Naive B cell (primary cell): ENCODE measurements at regions not wholly inside any gene's neighbourhood (a gene's known extent, or its start where the extent isn't known, plus 50 kb on each side); places are given as distances from the start of the nearest gene placed in this dataset.

Source experiments
- ATAC-seq, 2 donors: fragments of 150-1000 bp; cut with Tn5 transposase; 2 replicates each; pipeline ENCODE4 v1.10.0; 2021; ENCODE audit warnings: low read depth in 2 of 2, mild to moderate bottlenecking in 2 of 2, moderate library complexity in 2 of 2
- DNase-seq: peaks from one replicate; pipeline ENCODE4 v3.0.0; 2022
- H3K27ac Mint-ChIP-seq, 6 donors: one replicate each; pipeline ENCODE4 v1.8.0; 2020 to 2022; ENCODE audit warnings: mild to moderate bottlenecking in 6 of 6, mixed read lengths in 6 of 6, moderate library complexity in 5 of 6, inconsistent platforms in 2 of 6
- H3K27me3 Mint-ChIP-seq, 3 donors: one replicate each; pipeline ENCODE4 v1.8.0; 2021 to 2022; ENCODE audit warnings: mixed read lengths in 3 of 3, mild to moderate bottlenecking in 1 of 3
- H3K36me3 Mint-ChIP-seq, 2 donors: one replicate each; pipeline ENCODE4 v1.8.0; 2020 to 2022; ENCODE audit warnings: mixed read lengths in 2 of 2, inconsistent platforms in 1 of 2, mild to moderate bottlenecking in 1 of 2
- H3K4me1 Mint-ChIP-seq, 3 donors: one replicate each; pipeline ENCODE4 v1.8.0; 2020 to 2022; ENCODE audit warnings: mixed read lengths in 3 of 3, inconsistent platforms in 1 of 3, mild to moderate bottlenecking in 1 of 3, moderate library complexity in 1 of 3
- H3K4me3 Mint-ChIP-seq, 8 donors: one replicate each; pipeline ENCODE4 v1.8.0; 2020 to 2022; ENCODE audit warnings: mild to moderate bottlenecking in 8 of 8, mixed read lengths in 8 of 8, moderate library complexity in 8 of 8, inconsistent platforms in 2 of 8
- H3K9me3 Mint-ChIP-seq, 7 donors: one replicate each; pipeline ENCODE4 v1.8.0; 2020 to 2022; ENCODE audit warnings: mixed read lengths in 7 of 7, mild to moderate bottlenecking in 5 of 7, inconsistent platforms in 2 of 7, moderate library complexity in 1 of 7

DNA sequence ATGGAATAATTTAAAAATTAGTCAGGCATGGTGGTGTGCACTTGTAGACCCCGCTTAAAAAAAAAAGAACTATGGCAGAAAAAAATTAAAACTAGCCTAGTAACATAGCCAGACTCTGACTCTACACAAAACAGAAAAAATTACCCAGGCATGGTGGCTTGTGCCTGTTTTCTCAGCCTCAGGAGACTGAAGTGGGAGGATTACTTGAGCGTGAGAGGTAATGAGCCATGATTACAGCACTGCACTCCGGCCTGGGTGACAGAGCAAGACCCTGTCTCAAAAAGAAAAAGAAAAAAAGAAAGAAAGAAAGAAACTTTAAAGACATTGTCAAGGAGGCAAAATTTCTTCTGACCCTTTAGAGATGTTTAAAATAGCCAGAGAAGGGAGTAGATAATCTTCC, 109.0 kb upstream of the TMEM106B start:
- ATAC-seq: no peak
- Mint-ChIP-seq H3K27me3 (peaks cover 0 to 4% (median 0%) of the 10 kb centered on the region in 3 donors), H3K27ac (no peak overlapping the region), H3K9me3 (peaks cover 0 to 9% (median 0%) of the 10 kb centered on the region in 7 donors), H3K4me1 (no peaks in the 10 kb centered on the region), H3K36me3 (no peaks in the 10 kb centered on the region), H3K4me3 (no peak overlapping the region)
- DNase-seq: no peak

DNA sequence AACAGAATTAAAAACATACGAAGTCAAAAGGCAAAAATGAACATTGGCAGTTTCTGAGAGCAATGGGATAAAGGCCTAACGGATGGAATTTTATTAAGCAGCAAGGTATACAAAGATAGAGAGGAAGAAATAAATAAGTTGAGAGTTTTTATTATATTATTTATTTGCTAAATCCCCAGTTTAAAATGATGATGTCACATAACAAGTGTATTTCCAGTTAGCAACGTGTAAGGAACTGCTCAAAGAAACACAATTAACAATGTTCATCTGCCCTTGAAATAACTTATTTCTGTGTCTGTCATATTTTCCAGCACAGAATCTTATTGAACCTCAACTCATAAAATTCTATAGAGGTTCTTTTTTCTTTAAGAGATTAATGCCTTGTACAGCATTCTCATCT, 108.6 kb upstream of the TMEM106B start:
- Mint-ChIP-seq H3K27me3 (peaks cover 0 to 4% (median 0%) of the 10 kb centered on the region in 3 donors), H3K4me3 (no peak overlapping the region), H3K9me3 (peaks cover 0 to 9% (median 0%) of the 10 kb centered on the region in 7 donors), H3K27ac (no peak overlapping the region), H3K36me3 (no peaks in the 10 kb centered on the region), H3K4me1 (no peaks in the 10 kb centered on the region)
- ATAC-seq (no peak), DNase-seq (no peak)

- ATAC-seq (no peak), DNase-seq (no peak)
- Mint-ChIP-seq H3K4me3 (no peak overlapping the region), H3K27me3 (peaks cover 1 to 9% (median 3%) of the 10 kb centered on the region in 3 donors), H3K4me1 (no peaks in the 10 kb centered on the region), H3K9me3 (peaks cover 0 to 9% (median 0%) of the 10 kb centered on the region in 7 donors), H3K36me3 (no peaks in the 10 kb centered on the region), H3K27ac (no peak overlapping the region)
These were observed 107.1 kb upstream of the TMEM106B start for GRCh38 chr7:12103948-12104347.

DNA sequence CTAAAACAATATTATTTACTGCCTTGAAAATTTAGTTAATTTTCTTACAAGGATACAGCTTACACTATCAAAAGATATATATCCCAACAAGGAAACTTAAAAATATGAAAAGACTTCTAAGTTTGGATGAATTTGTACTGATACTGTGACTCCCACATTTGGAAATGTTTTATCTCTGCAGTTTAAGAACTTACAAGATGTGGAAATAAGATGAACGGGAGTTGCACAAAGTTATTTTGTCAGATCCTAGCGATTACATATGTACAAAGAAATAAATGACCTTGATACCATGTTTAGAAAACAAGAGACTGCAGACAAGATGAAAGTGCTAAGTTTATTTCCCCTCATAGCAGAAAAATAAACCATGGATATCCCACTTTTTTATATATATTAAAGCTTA, 103.7 kb upstream of the TMEM106B start:
- H3K27me3 Mint-ChIP-seq: peaks cover 17 to 29% (median 28%) of the 10 kb centered on the region in 3 donors
- H3K4me1 Mint-ChIP-seq: peaks cover 0 to 9% (median 2%) of the 10 kb centered on the region in 3 donors
- ATAC-seq: no peak
- no peak overlapping the region for H3K27ac Mint-ChIP-seq
- no peaks in the 10 kb centered on the region for H3K9me3 Mint-ChIP-seq
- DNase-seq: no peak
- H3K4me3 Mint-ChIP-seq: no peak overlapping the region
- H3K36me3 Mint-ChIP-seq: no peaks in the 10 kb centered on the region

GRCh38 chr7:12107841-12108254, 103.2 kb upstream of the TMEM106B start:
- H3K4me3 Mint-ChIP-seq: no peak overlapping the region
- DNase-seq (no peak), ATAC-seq (no peak)
- H3K9me3 Mint-ChIP-seq: no peaks in the 10 kb centered on the region
- H3K27ac Mint-ChIP-seq: peak overlapping the region in 1 of 6 donors; percentile 38
- peaks cover 20 to 34% (median 32%) of the 10 kb centered on the region in 3 donors for H3K27me3 Mint-ChIP-seq
- H3K36me3 Mint-ChIP-seq: no peaks in the 10 kb centered on the region
- peaks cover 0 to 9% (median 2%) of the 10 kb centered on the region in 3 donors for H3K4me1 Mint-ChIP-seq

DNA sequence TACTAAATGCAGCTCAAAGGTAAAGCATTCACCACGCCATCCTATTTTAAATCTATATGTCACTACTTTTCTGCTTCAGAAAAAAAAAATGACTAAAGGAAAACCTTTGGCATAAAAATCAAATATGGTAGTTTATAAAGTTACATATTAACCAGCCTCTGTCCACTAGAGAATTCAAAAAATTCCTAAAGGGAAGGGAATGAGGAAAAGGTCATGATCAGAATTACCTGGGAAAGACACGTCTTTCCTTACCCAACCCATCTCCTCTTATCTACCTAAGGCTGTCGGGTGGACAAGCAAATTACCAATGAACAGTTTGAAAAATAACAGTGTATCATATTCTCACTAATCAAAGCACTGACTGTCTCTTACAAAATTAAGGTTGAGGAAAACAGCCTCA, 100.7 kb upstream of the TMEM106B start:
- H3K9me3 Mint-ChIP-seq: no peaks in the 10 kb centered on the region
- H3K4me3 Mint-ChIP-seq: no peak overlapping the region
- ATAC-seq (no peak), DNase-seq (no peak)
- no peak overlapping the region for H3K27ac Mint-ChIP-seq
- peaks cover 0 to 9% (median 2%) of the 10 kb centered on the region in 3 donors for H3K4me1 Mint-ChIP-seq
- no peaks in the 10 kb centered on the region for H3K36me3 Mint-ChIP-seq
- H3K27me3 Mint-ChIP-seq: peaks cover 27 to 43% (median 40%) of the 10 kb centered on the region in 3 donors

GRCh38 chr7:12111422-12112405, 99.4 kb upstream of the TMEM106B start:
- H3K9me3 Mint-ChIP-seq: no peaks in the 10 kb centered on the region
- no peak overlapping the region for H3K4me3 Mint-ChIP-seq
- peaks cover 32 to 43% (median 40%) of the 10 kb centered on the region in 3 donors for H3K27me3 Mint-ChIP-seq
- no peak overlapping the region for H3K27ac Mint-ChIP-seq
- ATAC-seq: no peak
- DNase-seq: no peak
- H3K4me1 Mint-ChIP-seq: peaks cover 0 to 9% (median 2%) of the 10 kb centered on the region in 3 donors
- no peaks in the 10 kb centered on the region for H3K36me3 Mint-ChIP-seq

DNA sequence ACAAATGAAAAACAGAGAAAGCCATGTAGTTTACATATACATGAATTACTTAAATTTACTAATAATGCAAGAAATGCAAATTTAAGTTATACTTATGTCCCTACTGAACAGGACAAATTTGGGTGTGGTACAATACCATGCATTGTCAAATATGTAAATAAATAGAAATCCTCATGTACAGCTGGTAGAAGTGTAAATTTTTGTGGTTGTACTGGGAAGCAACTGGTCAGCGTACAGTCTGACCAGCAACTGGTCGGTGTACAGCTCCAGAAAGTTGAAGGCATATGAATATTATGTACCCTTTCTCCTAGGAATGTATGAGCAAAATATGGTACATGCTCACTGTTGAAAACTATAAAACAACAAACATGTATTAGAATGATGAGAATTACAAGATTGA, 93.9 kb upstream of the TMEM106B start:
- peaks cover 0 to under 1% (median 0%) of the 10 kb centered on the region in 7 donors for H3K9me3 Mint-ChIP-seq
- H3K27me3 Mint-ChIP-seq: peaks cover 15 to 19% (median 15%) of the 10 kb centered on the region in 3 donors
- ATAC-seq (no peak), DNase-seq (no peak)
- H3K27ac Mint-ChIP-seq: no peak overlapping the region
- no peaks in the 10 kb centered on the region for H3K4me1 Mint-ChIP-seq
- no peak overlapping the region for H3K4me3 Mint-ChIP-seq
- H3K36me3 Mint-ChIP-seq: no peaks in the 10 kb centered on the region

- ATAC-seq: no peak
- no peaks in the 10 kb centered on the region for H3K36me3 Mint-ChIP-seq
- no peaks in the 10 kb centered on the region for H3K4me1 Mint-ChIP-seq
- H3K4me3 Mint-ChIP-seq: no peak overlapping the region
- peaks cover 0 to 17% (median 9%) of the 10 kb centered on the region in 3 donors for H3K27me3 Mint-ChIP-seq
- no peak for DNase-seq
- peaks cover 0 to 3% (median 0%) of the 10 kb centered on the region in 7 donors for H3K9me3 Mint-ChIP-seq
- no peak overlapping the region for H3K27ac Mint-ChIP-seq
These were observed 91.3 kb upstream of the TMEM106B start for GRCh38 chr7:12119620-12120303.

- no peak for ATAC-seq
- H3K27me3 Mint-ChIP-seq: peaks cover 6 to 25% (median 9%) of the 10 kb centered on the region in 3 donors
These were observed 90.5 kb upstream of the TMEM106B start for GRCh38 chr7:12120632-12121031.

GRCh38 chr7:12123172-12123571, 87.9 kb upstream of the TMEM106B start:
- H3K9me3 Mint-ChIP-seq: peaks cover 0 to 3% (median 0%) of the 10 kb centered on the region in 7 donors
- DNase-seq (no peak), ATAC-seq (no peak)
- no peaks in the 10 kb centered on the region for H3K36me3 Mint-ChIP-seq
- no peak overlapping the region for H3K27ac Mint-ChIP-seq
- H3K4me1 Mint-ChIP-seq: no peaks in the 10 kb centered on the region
- no peak overlapping the region for H3K4me3 Mint-ChIP-seq
- H3K27me3 Mint-ChIP-seq: peaks cover 4 to 26% (median 6%) of the 10 kb centered on the region in 3 donors

More at GRCh38 chr7:12120632-12121031, 90.5 kb upstream of the TMEM106B start:
- DNase-seq: no peak
- H3K36me3 Mint-ChIP-seq: no peaks in the 10 kb centered on the region
- no peak overlapping the region for H3K27ac Mint-ChIP-seq
- no peaks in the 10 kb centered on the region for H3K4me1 Mint-ChIP-seq
- peaks cover 0 to 3% (median 0%) of the 10 kb centered on the region in 7 donors for H3K9me3 Mint-ChIP-seq
- no peak overlapping the region for H3K4me3 Mint-ChIP-seq

- no peak for DNase-seq
- no peak for ATAC-seq
- Mint-ChIP-seq H3K9me3 (peaks cover 0 to 3% (median 0%) of the 10 kb centered on the region in 7 donors), H3K36me3 (no peaks in the 10 kb centered on the region), H3K4me3 (no peak overlapping the region), H3K27ac (no peak overlapping the region), H3K27me3 (peaks cover 4 to 26% (median 6%) of the 10 kb centered on the region in 3 donors), H3K4me1 (no peaks in the 10 kb centered on the region)
These were observed 87.1 kb upstream of the TMEM106B start for GRCh38 chr7:12124028-12124427.

DNA sequence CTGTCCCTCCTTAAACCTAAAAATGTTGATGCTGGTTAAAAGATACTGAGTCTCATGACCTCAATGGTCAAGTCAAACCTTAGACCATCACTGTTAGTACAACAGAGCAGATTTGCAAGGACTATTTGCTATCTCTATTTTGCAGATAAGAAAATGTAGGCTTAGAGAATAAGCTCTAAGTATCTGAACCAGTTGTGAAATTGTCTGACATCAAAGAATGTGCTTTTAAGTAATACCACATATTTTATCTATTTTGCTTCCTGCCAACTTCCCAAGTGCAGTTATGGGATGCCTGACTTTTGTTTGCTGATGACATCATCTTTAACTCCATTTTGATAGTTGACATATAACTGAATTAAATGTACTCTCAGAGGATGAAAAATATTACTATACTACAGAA, 83.6 kb upstream of the TMEM106B start:
- Mint-ChIP-seq H3K27ac (no peak overlapping the region), H3K27me3 (peaks cover 4 to 25% (median 6%) of the 10 kb centered on the region in 3 donors), H3K4me1 (no peaks in the 10 kb centered on the region), H3K9me3 (peaks cover 0 to 4% (median 0%) of the 10 kb centered on the region in 7 donors), H3K36me3 (no peaks in the 10 kb centered on the region), H3K4me3 (no peak overlapping the region)
- ATAC-seq (no peak), DNase-seq (no peak)
